ENCODE measurements at regions not wholly inside any gene's neighbourhood (a gene's known extent, or its start where the extent isn't known, plus 50 kb on each side); places are given as distances from the start of the nearest gene placed in this dataset.

GRCh38 chr4:45438047-45438446 lies 685.8 kb downstream of the GABRG1 start:
- Mint-ChIP-seq H3K36me3 (ENCODE audit: insufficient read depth, unreplicated experiment) (no peaks in the 10 kb centered on the region), H3K27me3 (ENCODE audit: insufficient read depth, unreplicated experiment) (no peaks in the 10 kb centered on the region), H3K9me3 (ENCODE audit: unreplicated experiment) (no peaks in the 10 kb centered on the region), H3K4me1 (ENCODE audit: low read depth, unreplicated experiment) (no peaks in the 10 kb centered on the region), H3K4me3 (ENCODE audit: unreplicated experiment) (no peak overlapping the region), H3K27ac (ENCODE audit: unreplicated experiment) (no peak overlapping the region)
- TF ChIP-seq, protein P1, sequence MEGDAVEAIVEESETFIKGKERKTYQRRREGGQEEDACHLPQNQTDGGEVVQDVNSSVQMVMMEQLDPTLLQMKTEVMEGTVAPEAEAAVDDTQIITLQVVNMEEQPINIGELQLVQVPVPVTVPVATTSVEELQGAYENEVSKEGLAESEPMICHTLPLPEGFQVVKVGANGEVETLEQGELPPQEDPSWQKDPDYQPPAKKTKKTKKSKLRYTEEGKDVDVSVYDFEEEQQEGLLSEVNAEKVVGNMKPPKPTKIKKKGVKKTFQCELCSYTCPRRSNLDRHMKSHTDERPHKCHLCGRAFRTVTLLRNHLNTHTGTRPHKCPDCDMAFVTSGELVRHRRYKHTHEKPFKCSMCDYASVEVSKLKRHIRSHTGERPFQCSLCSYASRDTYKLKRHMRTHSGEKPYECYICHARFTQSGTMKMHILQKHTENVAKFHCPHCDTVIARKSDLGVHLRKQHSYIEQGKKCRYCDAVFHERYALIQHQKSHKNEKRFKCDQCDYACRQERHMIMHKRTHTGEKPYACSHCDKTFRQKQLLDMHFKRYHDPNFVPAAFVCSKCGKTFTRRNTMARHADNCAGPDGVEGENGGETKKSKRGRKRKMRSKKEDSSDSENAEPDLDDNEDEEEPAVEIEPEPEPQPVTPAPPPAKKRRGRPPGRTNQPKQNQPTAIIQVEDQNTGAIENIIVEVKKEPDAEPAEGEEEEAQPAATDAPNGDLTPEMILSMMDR (IDR thresholded peaks at IDR 0.05; ENCODE audit: insufficient read depth in 1 of 2, low read depth in 1 of 2, low read length in 1 of 2, severe bottlenecking in 1 of 2, unreplicated experiment in 1 of 2) = no peak
- no peaks in the 10 kb centered on the region for H3K27me3 ChIP-seq (replicated peaks; ENCODE audit: control insufficient read depth, insufficient read depth, low read length)
- no TSS peak for BruUV-seq (replicated peaks)
- ChIA-PET POLR2A (no interaction called here), CTCF (no interaction called here)
- H3K4me1 ChIP-seq = no peaks in the 10 kb centered on the region
- no peak for DNase-seq
- H3K9me3 ChIP-seq = no peaks in the 10 kb centered on the region
- no peaks in the 10 kb centered on the region for H3K36me3 ChIP-seq (ENCODE audit: control insufficient read depth, insufficient read depth, low read length)
- no peak overlapping the region for H3K4me3 ChIP-seq (ENCODE audit: low read depth, low read length)
- intact Hi-C loops (cut with micrococcal nuclease; ENCODE audit: unreplicated experiment) = no loop called here

DNA sequence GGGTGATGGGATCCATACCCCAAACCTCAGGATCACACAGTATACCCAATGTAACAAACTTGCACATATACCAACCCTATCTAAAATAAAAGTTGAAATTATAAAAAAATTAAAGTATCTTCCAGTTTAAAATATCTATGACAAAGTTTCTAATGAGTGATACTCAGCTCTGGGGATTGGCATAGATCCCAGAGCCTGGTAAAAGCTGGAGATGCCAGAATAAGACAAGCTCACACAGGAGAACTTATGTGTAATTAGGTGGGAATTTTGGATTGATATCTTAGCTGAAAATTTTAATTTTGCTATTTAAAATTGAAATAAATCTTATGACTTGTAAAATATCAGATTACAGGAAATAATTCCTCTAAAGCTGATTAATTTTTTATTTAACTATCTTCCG lies 686.5 kb downstream of the GABRG1 start:
- Mint-ChIP-seq H3K27ac (ENCODE audit: unreplicated experiment) (no peak overlapping the region), H3K36me3 (ENCODE audit: insufficient read depth, unreplicated experiment) (no peaks in the 10 kb centered on the region), H3K4me1 (ENCODE audit: low read depth, unreplicated experiment) (no peaks in the 10 kb centered on the region), H3K9me3 (ENCODE audit: unreplicated experiment) (no peaks in the 10 kb centered on the region), H3K27me3 (ENCODE audit: insufficient read depth, unreplicated experiment) (no peaks in the 10 kb centered on the region), H3K4me3 (ENCODE audit: unreplicated experiment) (no peak overlapping the region)
- BruUV-seq (replicated peaks) = no TSS peak
- TF ChIP-seq, protein P1 (IDR thresholded peaks at IDR 0.05; ENCODE audit: insufficient read depth in 1 of 2, low read depth in 1 of 2, low read length in 1 of 2, severe bottlenecking in 1 of 2, unreplicated experiment in 1 of 2) = no peak
- H3K36me3 ChIP-seq (ENCODE audit: control insufficient read depth, insufficient read depth, low read length) = no peaks in the 10 kb centered on the region
- H3K27me3 ChIP-seq (replicated peaks; ENCODE audit: control insufficient read depth, insufficient read depth, low read length) = no peaks in the 10 kb centered on the region
- H3K4me1 ChIP-seq = no peaks in the 10 kb centered on the region
- ChIA-PET CTCF (no interaction called here), POLR2A (no interaction called here)
- no peak for DNase-seq
- no peaks in the 10 kb centered on the region for H3K9me3 ChIP-seq
- intact Hi-C loops (cut with micrococcal nuclease; ENCODE audit: unreplicated experiment) = no loop called here
- H3K4me3 ChIP-seq (ENCODE audit: low read depth, low read length) = no peak overlapping the region

DNA sequence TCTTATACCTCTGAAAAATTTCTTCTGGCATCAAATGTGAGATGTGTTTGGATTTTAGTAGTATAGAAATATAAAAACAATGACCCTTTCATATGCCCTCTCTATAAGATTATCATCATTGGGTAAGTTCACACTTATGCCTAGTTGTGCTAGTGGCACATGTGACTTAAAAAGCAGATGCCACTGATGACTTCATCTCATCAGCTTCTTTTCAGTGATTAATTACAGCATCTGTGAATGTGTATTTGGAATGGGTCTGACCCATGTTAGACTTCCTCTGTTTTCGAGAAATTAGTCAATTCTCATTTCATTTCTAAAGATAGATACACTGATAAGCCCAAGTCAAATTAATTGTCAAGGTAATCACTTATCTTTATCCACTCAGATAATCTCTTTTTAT lies 698.7 kb downstream of the GABRG1 start:
- ChIA-PET CTCF (no interaction called here), POLR2A (no interaction called here)
- intact Hi-C loops (cut with micrococcal nuclease; ENCODE audit: unreplicated experiment) = no loop called here
- Mint-ChIP-seq H3K36me3 (ENCODE audit: insufficient read depth, unreplicated experiment) (no peaks in the 10 kb centered on the region), H3K27me3 (ENCODE audit: insufficient read depth, unreplicated experiment) (no peaks in the 10 kb centered on the region), H3K4me3 (ENCODE audit: unreplicated experiment) (no peak overlapping the region), H3K27ac (ENCODE audit: unreplicated experiment) (no peak overlapping the region), H3K9me3 (ENCODE audit: unreplicated experiment) (peaks cover 17% of the 10 kb centered on the region), H3K4me1 (ENCODE audit: low read depth, unreplicated experiment) (no peaks in the 10 kb centered on the region)
- 0 out of 2 replicates have a peak, but pooled peaks cover 6% of the 10 kb centered on the region for H3K9me3 ChIP-seq
- H3K27me3 ChIP-seq (replicated peaks; ENCODE audit: control insufficient read depth, insufficient read depth, low read length) = no peaks in the 10 kb centered on the region
- no peak for DNase-seq
- H3K4me1 ChIP-seq = no peaks in the 10 kb centered on the region
- no TSS peak for BruUV-seq (replicated peaks)
- TF ChIP-seq, protein P1 (IDR thresholded peaks at IDR 0.05; ENCODE audit: insufficient read depth in 1 of 2, low read depth in 1 of 2, low read length in 1 of 2, severe bottlenecking in 1 of 2, unreplicated experiment in 1 of 2) = no peak
- no peaks in the 10 kb centered on the region for H3K36me3 ChIP-seq (ENCODE audit: control insufficient read depth, insufficient read depth, low read length)
- no peak overlapping the region for H3K4me3 ChIP-seq (ENCODE audit: low read depth, low read length)

Data from Caco-2 (cell line).